T1000 (cell line): ENCODE measurements at regions not wholly inside any gene's neighbourhood (a gene's known extent, or its start where the extent isn't known, plus 50 kb on each side); places are given as distances from the start of the nearest gene placed in this dataset.

Source experiments
- DNase-seq: peaks from one replicate; lab custom pipeline; 2025; ENCODE audit warnings: mixed read lengths; lab: John Stamatoyannopoulos, UW

DNA sequence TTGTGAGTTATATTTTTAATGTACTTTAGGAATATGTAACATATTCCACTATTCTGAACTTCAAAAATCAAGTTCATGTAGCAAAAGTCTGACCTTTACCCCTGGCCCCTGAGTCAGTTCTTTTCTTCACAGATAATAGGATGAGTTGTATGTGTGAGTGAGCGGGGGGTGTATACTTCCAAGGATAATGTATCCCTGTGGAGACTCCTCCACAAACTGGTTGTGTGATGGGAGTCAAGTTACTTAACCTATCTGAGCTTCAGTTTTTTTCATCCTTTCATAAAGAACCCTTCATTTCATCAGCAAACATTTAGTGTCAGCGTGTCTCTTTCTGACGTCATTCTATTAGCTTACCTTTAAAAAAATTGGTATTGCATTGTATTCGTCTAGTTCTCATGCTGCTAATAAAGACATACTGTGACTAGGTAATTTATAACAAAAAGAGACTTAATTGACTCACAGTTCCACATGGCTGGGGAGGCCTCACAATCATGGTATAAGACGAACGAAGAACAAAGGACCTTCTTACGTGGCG, 288.1 kb upstream of the GPC6 start:
- no peak for DNase-seq

DNA sequence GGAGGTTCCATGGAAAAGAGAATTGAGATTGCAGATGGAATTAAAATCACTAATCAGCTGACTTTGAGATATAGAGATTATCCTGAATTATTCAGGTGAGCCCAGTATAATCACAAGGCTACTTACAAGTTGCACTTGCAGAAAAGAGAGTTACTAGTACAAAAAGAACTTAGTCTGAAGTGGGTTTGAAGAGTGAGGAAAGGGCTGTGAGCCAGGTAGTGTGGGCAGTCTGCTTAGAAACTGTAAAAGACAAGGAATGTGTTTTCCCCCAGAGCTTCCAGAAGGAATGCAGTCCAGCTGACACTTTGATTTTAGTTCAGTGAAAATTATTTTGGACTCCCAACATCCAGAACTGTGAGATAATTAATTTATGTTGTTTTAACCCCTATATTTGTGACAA, 285.4 kb upstream of the GPC6 start:
- no peak for DNase-seq

DNA sequence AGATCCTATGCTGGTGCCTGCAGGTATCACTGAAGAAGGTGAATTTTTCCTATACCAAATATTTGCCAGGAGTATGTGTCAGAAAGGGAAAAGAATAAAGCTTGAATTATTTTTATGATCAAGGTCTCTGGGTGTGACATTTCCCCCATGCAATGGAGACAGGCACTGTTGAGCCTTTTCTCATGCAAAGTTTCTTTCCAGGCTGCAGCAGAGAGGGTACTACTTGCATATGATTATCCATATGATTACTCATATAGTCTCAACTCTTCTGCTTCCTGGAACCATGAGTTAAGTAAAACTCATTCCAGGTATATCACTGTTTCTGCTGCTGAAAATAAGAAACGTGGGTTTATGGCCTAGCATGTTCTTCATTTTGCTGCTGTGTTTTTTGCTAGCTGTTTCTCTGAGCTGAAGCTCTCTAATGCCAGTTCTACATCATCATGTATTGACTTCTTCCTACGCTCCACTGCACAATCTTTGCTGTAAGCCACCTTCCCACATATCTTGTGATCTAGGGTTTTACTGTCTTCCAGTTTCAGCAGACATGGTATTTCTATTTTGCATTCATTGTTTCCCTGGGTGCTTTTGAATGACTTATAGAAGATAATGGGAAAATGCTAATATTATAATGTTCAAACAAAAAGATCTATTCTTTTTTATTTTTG, 278.7 kb upstream of the GPC6 start:
- DNase-seq, result no peak

DNA sequence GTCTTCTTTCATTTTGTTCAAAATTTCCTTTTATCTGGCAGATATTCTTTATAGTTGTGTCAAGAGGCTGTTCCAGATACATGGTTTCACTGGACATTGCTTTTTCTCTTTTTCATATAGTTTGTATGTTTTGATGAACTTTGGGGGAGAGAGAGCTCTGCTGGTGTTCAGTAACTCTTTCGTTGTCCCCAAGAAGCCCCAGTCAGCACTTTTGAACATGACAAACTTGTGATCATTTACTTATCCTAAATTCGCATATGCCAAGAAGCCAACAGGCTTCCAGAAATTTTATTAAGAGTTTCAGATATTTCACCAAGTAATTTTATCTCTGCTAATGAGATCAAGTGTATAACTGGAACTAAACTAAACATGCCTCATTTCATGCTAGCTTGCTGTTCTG, 275.8 kb upstream of the GPC6 start:
- no peak for DNase-seq

DNA sequence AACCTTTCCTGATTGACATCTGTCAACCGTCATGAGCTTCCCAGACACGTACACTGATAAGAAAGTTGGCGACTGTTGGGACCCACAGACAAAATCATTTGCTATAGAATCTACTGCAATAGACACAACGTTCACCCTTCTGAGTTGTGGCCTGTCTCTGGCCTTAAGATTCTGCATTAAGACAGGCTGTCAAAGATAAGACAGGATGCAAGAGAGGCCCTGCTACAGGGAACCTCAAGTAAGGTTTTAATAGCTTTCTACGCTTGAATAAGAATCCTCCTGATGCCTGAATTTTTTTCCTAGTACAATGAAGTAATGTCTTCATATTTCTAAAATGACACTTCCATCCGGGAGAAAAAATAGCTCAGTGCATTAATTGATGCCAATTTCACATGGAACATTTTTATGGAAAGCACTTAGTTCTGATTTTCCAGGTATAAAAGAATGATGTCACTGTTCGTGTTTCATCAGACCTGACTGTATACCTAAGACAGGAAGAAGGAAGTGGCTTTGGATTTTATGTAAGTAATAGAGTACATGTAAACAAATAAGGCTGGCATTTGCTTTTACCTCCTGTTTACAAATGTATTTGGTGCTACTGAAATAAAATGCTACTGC, 275.2 kb upstream of the GPC6 start:
- DNase-seq, result no peak

DNA sequence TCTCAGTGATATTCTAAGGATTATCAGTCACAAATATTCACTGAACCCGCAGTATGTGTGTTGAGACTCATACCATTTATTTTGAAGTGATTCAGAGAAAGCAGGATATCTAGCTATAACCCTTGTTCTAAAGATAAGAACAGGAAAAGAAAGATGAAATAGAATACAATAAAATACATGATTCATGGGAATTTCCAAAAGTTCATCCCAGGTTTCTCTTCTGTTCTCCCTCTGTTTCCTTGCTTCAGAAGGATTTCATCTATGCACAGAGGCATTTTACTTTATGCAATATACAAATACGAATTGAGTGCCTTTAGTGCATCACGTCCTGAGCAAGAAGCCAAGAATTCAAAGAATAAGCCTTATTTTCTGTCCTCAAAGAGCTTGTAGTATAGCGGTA, 274.4 kb upstream of the GPC6 start:
- no peak for DNase-seq

DNA sequence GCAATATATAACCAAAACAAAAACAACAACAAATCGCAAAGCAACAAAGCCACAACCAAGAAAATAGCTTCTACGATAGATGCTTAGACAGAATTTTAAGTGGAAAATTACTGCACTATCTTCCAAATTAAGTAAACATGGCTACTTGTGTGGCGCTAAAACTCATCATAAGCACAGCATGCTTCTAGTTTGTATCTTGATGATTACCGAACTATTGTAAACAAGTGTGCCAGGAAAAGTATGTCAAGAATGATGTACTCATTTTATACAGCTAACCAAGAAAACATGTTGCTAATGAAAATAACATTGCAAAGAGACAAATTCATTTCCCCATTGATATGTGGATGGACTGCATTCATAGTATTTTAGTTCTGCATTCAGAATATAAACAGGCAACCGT, 271.9 kb upstream of the GPC6 start:
- DNase-seq, result no peak

DNA sequence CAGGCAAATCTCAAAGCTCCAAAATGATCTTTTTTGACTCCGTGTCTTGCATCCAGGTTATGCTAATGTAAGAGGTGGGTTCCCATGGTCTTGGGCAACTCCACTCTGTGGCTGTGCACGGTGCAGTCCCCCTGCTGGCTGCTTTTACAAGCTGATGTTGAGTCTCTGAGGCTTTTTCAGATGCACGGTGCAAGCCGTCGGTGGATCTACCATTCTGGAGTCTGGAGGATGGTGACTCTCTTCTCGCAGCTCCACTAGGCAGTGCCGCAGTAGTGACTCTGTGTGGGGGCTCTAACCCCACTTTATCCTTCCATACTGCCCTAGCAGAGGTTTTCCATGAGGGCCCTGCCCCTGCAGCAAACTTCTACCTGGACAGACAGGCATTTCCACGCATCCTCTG, 266.8 kb upstream of the GPC6 start:
- DNase-seq, result no peak

DNA sequence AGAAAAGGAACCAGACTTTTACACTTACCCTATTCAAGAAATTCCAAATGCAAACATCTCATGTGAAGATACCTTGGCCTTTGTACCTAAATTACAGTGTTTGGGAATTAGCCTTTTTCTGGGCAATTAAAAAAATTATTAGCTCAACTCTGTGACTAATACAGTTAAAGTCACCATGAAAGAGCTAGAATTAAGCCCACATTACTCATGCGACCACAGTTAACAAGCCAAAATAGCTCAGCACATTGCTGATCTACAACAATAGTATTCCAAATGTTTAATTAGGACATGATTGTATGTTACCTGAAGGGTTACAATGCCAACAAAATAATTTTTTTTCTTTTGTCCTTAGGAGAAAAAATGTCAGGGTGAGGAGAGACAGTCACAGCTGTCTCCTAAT, 263.6 kb upstream of the GPC6 start:
- no peak for DNase-seq

DNA sequence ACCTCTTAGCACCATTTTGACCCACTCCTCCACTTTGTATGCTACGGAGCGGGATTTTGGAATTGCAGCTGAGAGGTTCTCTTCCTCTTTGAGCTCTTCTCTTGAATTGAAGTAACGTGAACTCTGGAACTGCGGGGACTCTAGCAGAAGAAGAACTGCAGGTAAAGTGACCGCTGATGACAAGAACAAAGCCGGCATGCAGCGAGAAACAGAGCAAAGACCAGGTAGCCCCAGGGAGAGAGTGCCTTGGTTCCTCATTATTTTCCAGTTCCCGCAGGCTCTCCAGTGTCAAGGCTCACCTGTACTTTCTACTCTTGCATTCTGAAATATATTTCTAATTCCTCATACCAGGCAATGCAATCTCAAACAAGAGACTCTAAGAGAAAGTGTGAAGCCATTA, 260.3 kb upstream of the GPC6 start:
- DNase-seq, result no peak

DNA sequence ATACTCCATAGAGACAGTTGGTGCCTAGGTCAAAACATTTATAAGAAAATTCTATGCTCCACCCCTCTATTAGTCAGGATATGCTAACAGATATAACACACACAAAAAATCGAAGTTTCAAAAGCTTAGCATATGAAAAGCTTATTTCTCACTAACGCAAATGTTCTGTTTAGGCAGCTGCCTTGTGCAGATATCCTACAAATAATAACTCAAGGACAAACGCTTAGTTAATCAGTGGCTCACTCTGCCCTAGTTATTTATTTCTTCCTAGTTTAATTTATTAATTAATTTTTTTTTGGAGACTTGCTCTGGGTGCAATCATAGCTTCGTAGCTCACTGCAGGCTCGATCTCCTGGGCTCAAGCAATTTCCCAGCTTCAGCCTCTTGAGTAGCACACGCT, 259.7 kb upstream of the GPC6 start:
- no peak for DNase-seq

DNA sequence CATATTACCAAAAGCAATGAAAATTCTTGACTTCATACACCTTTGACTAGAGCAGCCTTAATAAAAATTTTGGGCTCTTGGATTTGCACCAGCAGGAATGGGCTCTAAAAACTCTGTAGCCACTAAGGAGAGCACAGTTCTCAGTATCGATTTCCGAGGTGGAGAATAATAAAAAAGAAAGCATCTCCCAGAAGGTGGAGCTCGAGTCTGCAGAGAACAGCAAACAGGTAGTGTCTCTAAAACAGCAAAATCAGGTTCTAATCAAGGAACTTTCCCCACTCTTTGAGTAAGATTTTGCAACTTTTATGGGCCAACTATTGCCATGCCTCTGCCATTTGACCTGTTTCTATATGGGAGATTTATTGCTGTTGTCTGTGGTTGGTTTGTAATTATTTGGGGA, 258.7 kb upstream of the GPC6 start:
- no peak for DNase-seq

DNA sequence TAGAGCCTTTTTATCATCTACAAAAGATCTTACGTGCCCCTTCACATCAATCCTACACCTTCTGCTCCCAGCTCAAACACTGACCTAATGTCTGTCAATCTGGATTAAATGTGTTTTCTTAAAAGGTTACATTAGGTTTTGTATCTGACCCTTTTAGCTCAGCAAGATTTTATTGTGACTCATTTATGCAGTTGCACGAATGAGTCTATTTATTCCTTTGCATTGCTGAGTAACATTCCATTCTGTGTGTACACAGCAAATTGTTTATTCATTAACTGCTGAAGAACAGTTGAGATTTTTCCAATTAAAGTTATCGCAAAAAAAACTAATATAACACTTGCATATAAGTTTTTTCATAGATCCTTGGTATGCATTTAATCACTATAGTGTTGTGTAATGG, 253.9 kb upstream of the GPC6 start:
- DNase-seq, result no peak

DNA sequence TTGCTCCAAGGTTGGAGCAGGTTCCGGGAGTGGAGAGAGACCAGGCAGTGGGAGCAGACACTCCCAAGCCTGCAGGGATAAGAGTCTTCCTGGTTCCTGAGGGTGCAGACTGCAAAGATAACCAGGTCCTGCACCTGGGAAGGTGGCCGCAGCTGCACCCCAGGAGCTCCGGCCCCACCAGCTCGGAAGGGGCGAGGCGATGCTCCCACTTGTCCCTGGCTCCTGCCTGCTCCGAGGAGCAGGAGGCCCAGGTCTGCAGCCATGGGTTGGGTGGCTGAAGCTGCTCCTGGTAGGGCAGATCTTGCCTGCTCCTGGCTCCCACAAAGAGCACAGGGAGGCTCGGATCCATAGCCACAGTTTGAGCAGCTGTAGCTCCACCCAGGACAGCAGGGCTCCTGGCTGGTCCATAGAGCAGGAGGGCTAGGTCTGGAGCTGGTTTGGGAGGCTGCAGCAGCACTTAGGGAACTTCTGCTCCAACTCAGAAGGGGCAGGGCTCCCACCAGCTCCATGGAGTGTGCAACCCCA, 251.6 kb upstream of the GPC6 start:
- no peak for DNase-seq

DNA sequence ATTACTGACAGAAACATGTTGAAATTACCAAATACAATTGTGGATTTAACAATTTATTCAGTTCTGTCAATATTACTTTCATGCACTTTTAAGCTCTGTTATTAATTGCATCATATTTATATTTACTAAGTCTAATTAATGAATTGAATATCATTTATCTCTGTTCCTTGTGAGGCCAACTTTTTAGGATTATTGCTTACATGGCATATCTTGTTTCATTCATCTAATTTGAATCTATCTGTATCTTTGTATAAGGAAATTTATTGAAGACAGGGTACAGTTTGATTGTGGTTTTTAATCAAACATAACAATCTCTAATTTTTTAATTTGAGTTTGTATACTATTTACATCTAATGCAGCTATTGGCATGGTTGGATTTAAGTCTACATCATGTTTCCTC, 249.9 kb upstream of the GPC6 start:
- DNase-seq, result no peak

DNA sequence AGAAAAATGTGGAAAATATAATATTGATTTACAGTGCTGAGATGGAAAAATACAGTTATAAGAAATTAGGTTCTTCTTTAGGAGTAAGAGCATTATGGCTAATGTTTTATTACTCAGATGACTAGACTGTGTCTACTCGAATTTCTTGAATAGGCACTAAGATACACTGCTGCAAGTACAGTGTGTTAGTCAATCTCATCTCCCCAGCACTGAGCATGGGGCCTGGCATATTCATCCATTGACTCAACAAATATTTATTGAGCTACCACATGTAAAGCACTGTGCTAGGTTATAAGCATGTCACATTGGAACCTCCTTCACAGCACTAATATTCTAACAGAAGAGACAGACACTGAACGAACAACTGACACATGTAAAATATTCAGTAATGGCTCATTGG, 242.5 kb upstream of the GPC6 start:
- no peak for DNase-seq

DNA sequence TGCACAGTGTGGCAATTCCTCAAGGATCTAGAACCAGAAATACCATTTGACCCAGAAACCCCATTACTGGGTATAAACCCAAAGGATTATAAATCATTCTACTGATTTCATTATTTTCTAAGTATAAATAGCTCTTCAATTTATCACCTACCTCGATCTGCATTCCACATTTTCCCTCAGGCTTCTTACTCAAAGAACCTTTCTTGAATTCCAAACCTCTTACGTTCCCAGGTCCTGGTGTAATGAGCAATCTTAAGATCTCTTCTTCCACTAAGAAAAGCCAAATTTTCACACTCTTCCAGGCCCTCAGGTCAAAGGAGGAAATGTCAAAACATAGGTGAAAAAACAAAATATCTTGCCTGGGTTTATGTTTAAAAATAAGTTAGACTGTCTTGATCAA, 237.3 kb upstream of the GPC6 start:
- DNase-seq, result no peak

DNA sequence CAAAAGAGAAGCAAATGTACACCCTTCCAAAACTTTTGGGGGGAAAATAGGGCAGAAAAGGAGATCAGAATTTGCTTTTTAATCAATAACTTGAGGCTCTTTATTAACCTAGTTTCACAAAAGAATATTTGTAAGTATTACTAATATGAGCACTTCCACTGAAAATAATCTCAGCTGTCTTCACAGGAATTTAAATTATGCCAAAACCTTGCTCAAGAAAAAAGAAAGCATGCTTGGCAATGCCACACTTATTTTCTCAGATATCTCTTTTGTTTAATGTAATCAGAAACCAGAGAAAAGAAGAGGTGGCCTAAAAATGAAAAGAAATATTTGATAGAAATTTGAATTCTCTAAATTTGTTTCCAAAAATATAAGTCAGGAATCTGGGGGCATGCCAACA, 234.9 kb upstream of the GPC6 start:
- DNase-seq, result no peak

DNA sequence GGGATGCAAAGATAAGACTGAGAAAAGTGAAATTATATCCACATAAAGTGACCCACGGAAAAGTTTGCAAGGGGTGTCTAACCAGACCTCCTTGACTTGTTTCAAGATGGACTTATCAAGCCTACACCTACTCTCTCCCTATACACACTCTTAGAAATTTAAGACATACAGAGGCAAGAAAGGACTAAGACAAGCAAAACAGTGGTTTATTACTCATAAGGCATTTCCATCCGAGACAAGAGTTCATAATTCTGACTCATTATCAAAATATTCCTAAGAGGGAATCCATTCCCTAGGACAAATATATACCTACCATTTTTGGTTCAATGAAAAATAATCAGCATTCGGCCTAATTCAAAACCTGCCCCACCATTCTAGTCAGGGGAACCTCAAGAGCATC, 232.6 kb upstream of the GPC6 start:
- no peak for DNase-seq

DNA sequence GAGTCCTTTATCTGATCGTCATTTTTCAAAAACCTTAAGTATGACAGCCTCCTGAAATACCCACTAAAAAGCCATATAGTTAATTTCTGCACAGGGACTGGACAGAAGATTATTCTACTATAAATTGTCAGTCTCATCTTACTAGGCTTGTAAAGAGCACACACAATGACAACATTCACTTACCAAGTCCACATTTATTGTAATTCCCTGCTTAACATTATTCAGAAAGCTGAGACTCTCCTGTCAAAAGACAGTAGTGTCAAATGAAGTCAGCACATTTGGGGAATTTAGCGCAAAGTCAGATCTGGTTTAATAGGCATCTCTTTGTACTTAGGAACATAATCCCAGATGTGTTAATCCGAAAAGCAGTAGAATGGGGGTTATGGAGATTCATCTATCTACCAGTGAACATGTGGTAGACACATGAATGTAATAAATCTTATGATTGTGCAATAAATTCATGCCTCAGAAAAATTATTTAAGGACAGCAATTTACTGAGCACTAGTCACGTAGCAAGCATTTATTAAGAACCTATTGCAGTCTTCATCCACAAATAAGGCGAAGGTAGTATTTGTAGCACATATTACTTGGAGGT, 224.6 kb upstream of the GPC6 start:
- DNase-seq, result no peak

DNA sequence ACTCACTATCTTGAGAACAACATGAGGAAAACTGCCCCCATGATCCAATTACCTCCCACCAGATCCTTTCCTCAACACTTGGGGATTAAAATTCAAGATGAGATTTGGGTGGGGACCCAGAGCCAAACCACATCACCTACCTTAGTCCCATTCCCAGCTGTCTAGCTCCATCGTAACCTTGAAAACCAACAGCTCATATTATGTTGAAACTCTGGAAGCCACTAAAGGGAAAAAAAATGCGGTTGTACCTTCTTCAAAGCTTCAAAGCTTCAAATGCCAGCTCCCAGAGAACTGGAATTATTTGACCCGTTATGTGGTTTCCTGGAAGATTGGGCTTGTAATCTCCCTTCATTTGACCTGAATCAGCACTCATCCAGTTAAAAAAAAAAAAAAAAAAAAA, 223.1 kb upstream of the GPC6 start:
- DNase-seq, result no peak

DNA sequence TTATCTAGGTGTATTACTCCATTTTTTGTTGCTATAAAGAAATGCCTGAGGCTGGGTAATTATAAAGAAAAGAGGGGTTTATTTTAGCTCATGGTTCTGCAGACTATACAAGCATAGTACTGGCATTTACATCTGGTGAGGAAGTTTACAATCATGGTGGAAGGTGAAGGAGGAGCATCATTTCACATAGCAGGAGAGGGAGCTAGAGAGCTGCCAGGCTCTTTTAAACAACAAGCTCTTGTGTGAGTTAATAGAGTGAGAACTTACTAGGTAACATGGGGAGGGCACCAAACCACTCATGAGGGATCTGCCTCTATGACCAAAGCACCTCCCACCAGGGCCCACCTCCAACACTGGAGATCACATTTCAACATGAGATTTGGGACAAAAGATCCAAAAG, 221.7 kb upstream of the GPC6 start:
- DNase-seq, result no peak

DNA sequence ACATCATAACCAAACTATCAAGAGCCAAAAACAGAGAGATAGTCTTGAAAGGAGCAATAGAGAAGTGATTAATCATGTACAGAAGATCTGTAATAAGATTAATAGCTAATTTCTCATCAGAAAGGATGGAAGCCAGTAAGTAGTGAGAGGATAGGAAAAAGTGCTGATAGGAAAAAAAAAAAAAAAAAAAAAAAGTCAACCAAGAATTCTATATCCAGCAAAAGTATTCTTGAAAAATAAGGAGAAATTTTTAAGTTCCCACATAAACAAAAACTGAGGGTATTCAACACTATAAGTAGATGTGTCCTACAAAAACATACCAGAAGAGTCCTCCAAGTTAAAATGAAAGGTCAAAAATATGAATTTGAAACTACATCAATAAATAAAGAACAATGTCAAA, 218.7 kb upstream of the GPC6 start:
- DNase-seq, result no peak
